Ectodermal cell (in vitro differentiated cells): ENCODE measurements at regions not wholly inside any gene's neighbourhood (a gene's known extent, or its start where the extent isn't known, plus 50 kb on each side); places are given as distances from the start of the nearest gene placed in this dataset.

Experiments
- H3K27ac ChIP-seq: 2 replicates; pipeline ENCODE4 v1.7.0; 2013; ENCODE audit warnings: mild to moderate bottlenecking, low read depth, low read length; ENCODE audit not compliant: insufficient read depth, poor library complexity, severe bottlenecking
- H3K27me3 ChIP-seq: 2 replicates; pipeline ENCODE4 v1.7.0; 2013; ENCODE audit warnings: mild to moderate bottlenecking, low read length; ENCODE audit not compliant: insufficient read depth, control insufficient read depth, poor library complexity, severe bottlenecking
- H3K36me3 ChIP-seq: one replicate; pipeline ENCODE4 v1.7.0; 2013; ENCODE audit warnings: low read length; ENCODE audit not compliant: control insufficient read depth, insufficient read depth
- H3K4me1 ChIP-seq: one replicate; pipeline ENCODE4 v1.7.0; 2013; ENCODE audit warnings: low read length; ENCODE audit not compliant: control insufficient read depth, insufficient read depth
- H3K4me3 ChIP-seq: 2 replicates; pipeline ENCODE4 v1.7.0; 2013; ENCODE audit warnings: low read depth, low read length, control low read depth; ENCODE audit not compliant: insufficient read depth
- H3K9me3 ChIP-seq: 2 replicates; pipeline ENCODE4 v1.7.0; 2013; ENCODE audit warnings: mild to moderate bottlenecking, low read length, moderate library complexity; ENCODE audit not compliant: control insufficient read depth
- WGBS, 2 experiments: methylation state at CpG; one replicate each; pipeline ENCODE4 v1.1.7; 2013; ENCODE audit warnings: missing lambda C conversion rate in 2 of 2; 5-methylcytosine and 5-hydroxymethylcytosine counted together

DNA sequence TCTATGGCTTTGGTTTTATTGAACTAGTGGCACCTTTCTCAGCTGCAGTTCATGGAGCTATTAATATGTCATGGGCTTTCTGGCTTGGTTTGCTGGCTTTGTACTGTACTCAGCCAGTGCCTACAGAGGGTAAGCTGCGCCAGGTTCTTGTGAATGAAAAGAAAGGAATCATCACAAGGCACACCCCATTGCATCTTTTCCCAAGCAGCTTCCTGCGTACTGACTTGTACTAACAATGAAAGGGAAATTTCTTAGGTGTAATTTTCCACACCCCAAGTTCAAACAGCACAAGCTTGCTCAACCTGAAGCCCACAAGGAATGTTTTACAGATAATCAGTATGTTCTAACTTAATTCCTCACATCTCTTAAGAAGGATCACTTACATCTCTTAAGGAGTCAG lies 78.0 kb upstream of the TNFSF18 start:
- WGBS, 2 experiments, result 80 to 97% methylated on average over 1 to 2 of the region's 2 CpGs
- Histone ChIP-seq H3K27me3 (no peaks in the 10 kb centered on the region), H3K36me3 (no peaks in the 10 kb centered on the region)

DNA sequence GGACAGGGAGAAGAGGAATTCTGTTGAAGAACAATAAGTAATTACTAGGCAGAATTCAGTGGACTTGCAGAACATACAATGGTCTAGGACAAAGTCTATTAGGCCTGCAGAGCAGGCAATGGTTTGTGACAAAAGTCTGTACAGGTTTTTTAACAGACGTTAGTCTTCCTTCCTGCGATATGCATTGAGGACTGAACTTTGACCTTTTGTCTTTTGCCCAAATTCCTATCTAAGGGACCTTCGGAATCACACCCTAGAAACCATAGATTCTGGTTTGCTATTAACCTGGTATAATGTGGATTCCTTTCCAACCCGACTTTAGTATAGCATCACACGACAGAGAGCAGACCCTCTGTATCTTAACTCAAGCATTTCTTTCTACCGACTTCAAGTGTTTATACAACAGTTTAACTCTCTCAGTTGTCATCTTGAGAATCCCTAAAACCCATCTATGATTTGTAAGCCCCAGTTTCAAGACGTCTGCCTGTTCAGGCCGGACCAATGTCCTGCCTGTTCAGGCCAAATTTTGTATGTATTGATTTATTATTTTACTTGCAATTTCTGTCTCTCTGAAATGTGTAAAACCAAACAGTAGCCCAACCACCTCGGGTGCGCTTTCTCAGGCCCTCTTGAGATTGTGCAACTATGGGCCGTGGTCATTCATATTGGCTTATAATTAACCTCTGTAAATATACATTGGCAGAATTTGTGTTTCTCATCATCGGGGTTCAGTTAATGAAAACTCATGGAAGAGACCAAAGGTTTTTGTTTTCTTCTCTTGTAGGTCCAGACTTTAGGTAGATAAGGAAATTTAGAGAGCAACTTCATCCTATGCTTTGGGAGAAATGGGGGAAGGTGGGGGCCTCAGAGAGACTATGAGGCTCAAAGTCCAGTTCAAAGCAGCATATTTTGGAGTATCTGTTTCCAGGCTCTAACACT lies 76.9 kb upstream of the TNFSF18 start:
- no peak overlapping the region for H3K4me3 ChIP-seq
- no peak overlapping the region for H3K27ac ChIP-seq
- WGBS, 2 experiments, result 94 to 95% methylated on average over 12 of the region's 12 CpGs
- no peaks in the 10 kb centered on the region for H3K27me3 ChIP-seq
- no peaks in the 10 kb centered on the region for H3K36me3 ChIP-seq
- H3K9me3 ChIP-seq, result no peaks in the 10 kb centered on the region
- H3K4me1 ChIP-seq, result peaks cover 7% of the 10 kb centered on the region

More for the DNA sequence above, 78.0 kb upstream of the TNFSF18 start:
- Histone ChIP-seq H3K4me1 (no peaks in the 10 kb centered on the region), H3K27ac (no peak overlapping the region), H3K4me3 (no peak overlapping the region), H3K9me3 (no peaks in the 10 kb centered on the region)

DNA sequence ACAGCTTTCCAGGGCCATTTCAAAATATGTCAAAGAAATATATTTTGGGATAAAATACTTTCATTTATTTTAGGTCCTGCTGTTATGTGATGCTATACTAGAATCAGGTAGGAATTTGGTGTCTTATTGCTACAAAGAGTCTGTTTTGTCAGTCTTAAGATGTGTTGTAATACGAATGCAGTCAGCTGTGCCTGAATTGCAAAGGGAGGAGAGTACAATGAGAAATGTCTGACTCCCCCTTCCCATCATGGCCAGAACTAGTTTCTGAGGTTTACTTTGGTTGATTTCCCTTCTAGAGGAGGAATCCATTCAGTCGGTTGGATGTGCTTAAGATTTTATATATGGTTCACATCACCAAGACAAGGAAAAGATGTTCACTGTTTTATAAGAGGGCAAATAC lies 75.7 kb upstream of the TNFSF18 start:
- H3K4me1 ChIP-seq, result peaks cover 13% of the 10 kb centered on the region
- H3K9me3 ChIP-seq, result no peaks in the 10 kb centered on the region
- H3K4me3 ChIP-seq, result no peak overlapping the region
- no peaks in the 10 kb centered on the region for H3K36me3 ChIP-seq
- no peak overlapping the region for H3K27ac ChIP-seq
- no peaks in the 10 kb centered on the region for H3K27me3 ChIP-seq
- WGBS, 2 experiments, result 90 to 92% methylated on average over 1 to 2 of the region's 2 CpGs

- Histone ChIP-seq H3K4me1 (peaks cover 13% of the 10 kb centered on the region), H3K36me3 (no peaks in the 10 kb centered on the region), H3K9me3 (no peaks in the 10 kb centered on the region), H3K27ac (peak overlapping the region; percentile 57), H3K27me3 (no peaks in the 10 kb centered on the region), H3K4me3 (no peak overlapping the region)
- WGBS, 2 experiments, result 61 to 66% methylated on average over 12 of the region's 12 CpGs
Observed at GRCh38 chr1:173122958-173123852, 72.5 kb upstream of the TNFSF18 start.

DNA sequence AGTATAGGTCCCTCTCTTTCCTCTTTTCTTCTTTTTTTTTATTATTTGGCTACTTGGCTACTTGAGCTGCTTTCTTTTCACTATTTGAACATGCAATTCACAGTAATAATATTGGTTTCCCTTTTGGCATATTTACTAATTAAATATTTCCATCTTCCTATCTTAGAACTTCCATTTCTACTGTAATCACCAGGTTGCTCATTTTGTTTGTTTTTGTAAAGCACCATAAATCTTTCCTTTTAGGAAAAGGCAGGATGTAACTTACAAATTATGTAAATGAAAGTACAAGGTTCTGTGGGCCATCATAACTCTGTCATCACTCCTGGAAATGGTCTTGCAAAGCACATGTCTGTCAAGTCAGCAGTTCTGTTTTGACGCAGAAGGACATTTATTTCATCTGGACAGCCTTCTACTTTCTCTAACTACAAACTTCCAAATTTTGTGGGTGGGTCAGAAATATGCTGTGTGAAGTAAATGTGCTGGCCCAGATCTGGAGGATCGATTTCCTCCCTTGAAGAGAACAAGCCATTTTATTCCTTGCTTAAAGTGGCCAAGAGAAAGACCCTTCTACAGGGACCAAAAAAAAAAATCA lies 71.7 kb upstream of the TNFSF18 start:
- H3K36me3 ChIP-seq, result no peaks in the 10 kb centered on the region
- 85 to 90% methylated on average over 2 of the region's 2 CpGs for WGBS, 2 experiments
- H3K27ac ChIP-seq, result no peak overlapping the region
- H3K4me1 ChIP-seq, result peaks cover 13% of the 10 kb centered on the region
- no peak overlapping the region for H3K4me3 ChIP-seq
- H3K27me3 ChIP-seq, result no peaks in the 10 kb centered on the region
- H3K9me3 ChIP-seq, result no peaks in the 10 kb centered on the region

- 85 to 96% methylated on average over 2 of the region's 2 CpGs for WGBS, 2 experiments
- Histone ChIP-seq H3K9me3 (no peaks in the 10 kb centered on the region), H3K4me3 (no peak overlapping the region), H3K27ac (no peak overlapping the region), H3K4me1 (peaks cover 13% of the 10 kb centered on the region), H3K36me3 (no peaks in the 10 kb centered on the region), H3K27me3 (no peaks in the 10 kb centered on the region)
Observed at GRCh38 chr1:173118404-173118803, 67.7 kb upstream of the TNFSF18 start.

DNA sequence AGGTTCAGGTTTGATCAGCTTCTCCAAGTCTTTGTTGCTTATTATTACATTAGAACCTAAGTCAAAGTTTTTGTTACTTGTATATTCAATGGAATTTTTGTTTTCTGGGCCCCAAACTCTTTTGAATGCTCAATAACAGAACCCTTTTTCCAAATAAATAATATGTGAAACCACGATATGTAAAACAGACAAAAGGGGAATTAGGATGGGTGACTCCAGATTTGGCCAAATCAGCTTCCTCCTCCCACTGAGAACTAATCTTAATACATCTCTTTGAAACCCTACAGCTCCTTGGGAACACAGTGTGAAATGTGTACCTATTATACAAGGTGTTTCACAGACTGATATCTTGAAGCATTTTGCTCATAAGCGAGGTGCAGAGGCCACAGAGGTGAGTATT lies 67.0 kb upstream of the TNFSF18 start:
- no peak overlapping the region for H3K27ac ChIP-seq
- no peak overlapping the region for H3K4me3 ChIP-seq
- 96 to 100% methylated on average over 2 of the region's 2 CpGs for WGBS, 2 experiments
- peaks cover 7% of the 10 kb centered on the region for H3K4me1 ChIP-seq
- no peaks in the 10 kb centered on the region for H3K27me3 ChIP-seq
- H3K9me3 ChIP-seq, result no peaks in the 10 kb centered on the region
- no peaks in the 10 kb centered on the region for H3K36me3 ChIP-seq

GRCh38 chr1:173117108-173117633 lies 66.4 kb upstream of the TNFSF18 start:
- Histone ChIP-seq H3K4me1 (peaks cover under 1% of the 10 kb centered on the region), H3K4me3 (no peak overlapping the region), H3K27me3 (no peaks in the 10 kb centered on the region), H3K36me3 (no peaks in the 10 kb centered on the region), H3K9me3 (no peaks in the 10 kb centered on the region), H3K27ac (no peak overlapping the region)
- WGBS, 2 experiments, result 83 to 96% methylated on average over 1 of the region's 1 CpG

- 84 to 95% methylated on average over 2 of the region's 2 CpGs for WGBS, 2 experiments
- Histone ChIP-seq H3K4me3 (no peak overlapping the region), H3K4me1 (no peaks in the 10 kb centered on the region), H3K27me3 (no peaks in the 10 kb centered on the region), H3K27ac (no peak overlapping the region), H3K36me3 (no peaks in the 10 kb centered on the region), H3K9me3 (no peaks in the 10 kb centered on the region)
Observed at GRCh38 chr1:173114346-173114745, 63.6 kb upstream of the TNFSF18 start.
